ENCODE measurements at regions not wholly inside any gene's neighbourhood (a gene's known extent, or its start where the extent isn't known, plus 50 kb on each side); places are given as distances from the start of the nearest gene placed in this dataset.
"Not testable (repeated sequence)": the region's sequence is repeated elsewhere in the genome, so short reads cannot be mapped to it uniquely, and the experiment has no call there.

DNA sequence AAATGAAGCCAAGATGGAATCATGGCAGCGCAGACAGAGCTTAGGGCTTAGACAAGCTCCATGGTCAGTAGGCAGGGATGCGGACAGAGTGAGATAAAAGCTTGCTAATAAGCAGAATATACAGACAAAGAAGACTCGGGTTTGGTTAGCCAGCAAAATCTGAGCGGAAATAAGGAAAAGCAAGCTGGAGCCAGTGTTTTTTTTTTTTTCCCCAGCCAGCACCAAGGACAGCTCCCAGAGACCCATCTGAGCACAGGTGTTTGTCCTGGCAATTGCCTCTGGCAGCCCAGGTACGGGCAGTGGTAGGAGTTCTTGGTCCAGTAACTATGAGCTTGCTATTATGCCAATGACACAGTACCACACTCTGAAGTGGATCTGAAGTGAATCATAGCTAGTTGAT is 187.6 kb downstream of the ADCYAP1 start:
- H3K27me3 ChIP-seq, result no peaks in the 10 kb centered on the region
- no peak overlapping the region for H3K4me3 ChIP-seq (ENCODE audit: low read depth in 1 of 2, low read length in 1 of 2)
- H3K4me1 ChIP-seq (ENCODE audit: control insufficient read depth in 1 of 2, insufficient read depth in 1 of 2, low read depth in 1 of 2, low read length in 1 of 2), result no peaks in the 10 kb centered on the region
- H3K9me3 ChIP-seq, result no peaks in the 10 kb centered on the region
- H3K27ac ChIP-seq, result no peak overlapping the region
- H3K36me3 ChIP-seq, result no peaks in the 10 kb centered on the region
- TF ChIP-seq, protein P1, sequence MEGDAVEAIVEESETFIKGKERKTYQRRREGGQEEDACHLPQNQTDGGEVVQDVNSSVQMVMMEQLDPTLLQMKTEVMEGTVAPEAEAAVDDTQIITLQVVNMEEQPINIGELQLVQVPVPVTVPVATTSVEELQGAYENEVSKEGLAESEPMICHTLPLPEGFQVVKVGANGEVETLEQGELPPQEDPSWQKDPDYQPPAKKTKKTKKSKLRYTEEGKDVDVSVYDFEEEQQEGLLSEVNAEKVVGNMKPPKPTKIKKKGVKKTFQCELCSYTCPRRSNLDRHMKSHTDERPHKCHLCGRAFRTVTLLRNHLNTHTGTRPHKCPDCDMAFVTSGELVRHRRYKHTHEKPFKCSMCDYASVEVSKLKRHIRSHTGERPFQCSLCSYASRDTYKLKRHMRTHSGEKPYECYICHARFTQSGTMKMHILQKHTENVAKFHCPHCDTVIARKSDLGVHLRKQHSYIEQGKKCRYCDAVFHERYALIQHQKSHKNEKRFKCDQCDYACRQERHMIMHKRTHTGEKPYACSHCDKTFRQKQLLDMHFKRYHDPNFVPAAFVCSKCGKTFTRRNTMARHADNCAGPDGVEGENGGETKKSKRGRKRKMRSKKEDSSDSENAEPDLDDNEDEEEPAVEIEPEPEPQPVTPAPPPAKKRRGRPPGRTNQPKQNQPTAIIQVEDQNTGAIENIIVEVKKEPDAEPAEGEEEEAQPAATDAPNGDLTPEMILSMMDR (IDR thresholded peaks at IDR 0.05), result no peak

DNA sequence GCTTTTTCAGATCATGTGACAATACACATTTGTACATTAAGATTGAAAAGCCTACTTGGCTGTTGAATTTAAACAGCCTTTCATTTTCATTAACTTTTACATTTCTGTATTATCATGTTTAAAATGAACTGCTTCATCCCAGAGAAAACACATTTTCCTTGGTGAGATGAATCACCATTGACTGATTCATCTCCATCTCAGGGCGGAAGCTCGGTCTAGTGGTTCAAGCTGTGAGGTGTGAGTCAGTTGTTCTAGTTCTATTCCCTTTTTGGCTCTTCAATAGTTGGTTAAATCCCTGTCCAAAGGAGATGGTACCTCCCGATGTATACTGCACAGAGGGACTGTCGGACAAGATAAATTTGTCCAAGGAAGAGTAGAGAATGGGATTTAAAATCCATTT is 189.7 kb downstream of the ADCYAP1 start:
- TF ChIP-seq, protein P1 (IDR thresholded peaks at IDR 0.05), result no peak
- Histone ChIP-seq H3K9me3 (no peaks in the 10 kb centered on the region), H3K4me3 (ENCODE audit: low read depth in 1 of 2, low read length in 1 of 2) (no peak overlapping the region), H3K36me3 (no peaks in the 10 kb centered on the region), H3K27me3 (no peaks in the 10 kb centered on the region), H3K27ac (no peak overlapping the region), H3K4me1 (ENCODE audit: control insufficient read depth in 1 of 2, insufficient read depth in 1 of 2, low read depth in 1 of 2, low read length in 1 of 2) (no peaks in the 10 kb centered on the region)

DNA sequence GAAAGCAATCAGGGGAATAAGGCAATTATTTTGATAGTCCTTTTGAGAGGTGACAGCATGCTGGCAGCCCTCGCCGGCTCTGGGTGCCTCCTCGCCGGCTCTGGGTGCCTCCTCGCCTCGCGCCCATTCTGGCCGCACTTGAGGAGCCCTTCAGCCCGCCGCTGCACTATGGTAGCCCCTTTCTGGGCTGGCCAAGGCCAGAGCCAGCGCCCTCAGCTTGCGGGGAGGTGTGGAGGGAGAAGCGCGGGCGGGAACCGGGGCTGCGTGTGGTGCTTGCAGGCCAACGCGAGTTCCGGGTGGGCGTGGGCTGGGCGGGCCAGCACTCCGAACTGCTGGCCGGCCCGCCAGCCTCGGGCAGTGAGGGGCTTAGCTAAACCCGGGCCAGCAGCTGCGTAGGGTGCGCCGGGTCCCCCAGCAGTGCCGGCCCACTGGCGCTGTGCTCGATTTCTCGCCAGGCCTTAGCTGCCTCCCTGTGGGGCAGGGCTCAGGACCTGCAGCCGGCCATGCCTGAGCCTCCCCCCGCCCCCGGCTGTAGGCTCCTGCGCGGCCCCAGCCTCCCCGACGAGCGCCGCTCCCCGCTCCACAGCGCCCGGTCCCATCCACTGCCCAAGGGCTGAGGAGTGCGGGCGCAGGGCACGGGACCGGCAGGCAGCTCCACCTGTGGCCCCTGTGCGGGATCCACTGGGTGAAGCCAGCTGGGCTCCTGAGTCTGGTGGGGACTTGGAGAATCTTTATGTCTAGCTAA is 193.5 kb downstream of the ADCYAP1 start:
- not testable (repeated sequence) for H3K9me3 ChIP-seq; H3K36me3 ChIP-seq; H3K27ac ChIP-seq; H3K27me3 ChIP-seq; H3K4me3 ChIP-seq (ENCODE audit: low read depth in 1 of 2, low read length in 1 of 2); H3K4me1 ChIP-seq (ENCODE audit: control insufficient read depth in 1 of 2, insufficient read depth in 1 of 2, low read depth in 1 of 2, low read length in 1 of 2)

DNA sequence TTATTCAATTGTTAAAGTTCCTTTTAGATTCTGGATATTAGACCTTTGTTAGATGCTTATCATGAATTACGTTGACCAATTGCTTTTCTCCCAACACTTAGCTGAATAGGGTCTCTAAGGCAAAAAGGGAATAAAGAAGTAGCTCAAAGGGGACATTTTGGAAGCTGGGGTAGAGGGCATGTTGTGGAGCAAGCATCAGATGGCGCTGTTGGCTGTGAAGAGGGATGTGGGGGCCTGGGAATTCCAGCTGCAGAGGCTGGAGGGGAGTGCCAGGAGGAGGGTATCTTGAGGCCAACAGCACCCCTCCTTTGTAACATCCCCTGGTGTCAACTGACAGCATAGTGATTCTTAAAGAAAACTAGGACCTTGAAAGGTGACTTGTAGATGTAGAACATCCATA is 198.2 kb downstream of the ADCYAP1 start:
- no peaks in the 10 kb centered on the region for H3K36me3 ChIP-seq
- H3K27ac ChIP-seq, result no peak overlapping the region
- no peaks in the 10 kb centered on the region for H3K27me3 ChIP-seq
- H3K4me1 ChIP-seq (ENCODE audit: control insufficient read depth in 1 of 2, insufficient read depth in 1 of 2, low read depth in 1 of 2, low read length in 1 of 2), result no peaks in the 10 kb centered on the region
- no peak overlapping the region for H3K4me3 ChIP-seq (ENCODE audit: low read depth in 1 of 2, low read length in 1 of 2)
- no peaks in the 10 kb centered on the region for H3K9me3 ChIP-seq
- TF ChIP-seq, protein P1 (IDR thresholded peaks at IDR 0.05), result no peak

DNA sequence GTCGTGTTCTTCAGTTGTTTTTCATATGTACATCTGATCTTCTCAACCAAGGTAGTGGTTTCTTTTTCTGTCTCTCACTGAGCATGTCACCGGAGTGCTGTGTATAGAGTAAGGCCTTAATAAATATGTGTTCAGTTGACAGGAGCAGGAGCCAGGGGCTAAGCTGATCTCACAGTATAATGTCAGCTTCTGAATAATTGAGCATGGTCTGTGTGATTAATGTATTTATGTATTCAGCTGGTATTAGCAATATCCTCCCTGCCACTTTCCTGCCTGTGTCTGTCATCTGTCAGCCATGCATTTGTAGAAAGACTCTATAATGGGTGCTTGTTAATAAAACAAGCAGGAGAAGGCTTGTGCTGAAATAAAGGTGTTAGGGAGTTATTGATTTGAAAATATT is 198.9 kb downstream of the ADCYAP1 start:
- Histone ChIP-seq H3K36me3 (no peaks in the 10 kb centered on the region), H3K4me3 (ENCODE audit: low read depth in 1 of 2, low read length in 1 of 2) (no peak overlapping the region), H3K27ac (no peak overlapping the region), H3K4me1 (ENCODE audit: control insufficient read depth in 1 of 2, insufficient read depth in 1 of 2, low read depth in 1 of 2, low read length in 1 of 2) (no peaks in the 10 kb centered on the region), H3K27me3 (no peaks in the 10 kb centered on the region), H3K9me3 (no peaks in the 10 kb centered on the region)
- TF ChIP-seq, protein P1 (IDR thresholded peaks at IDR 0.05), result no peak

DNA sequence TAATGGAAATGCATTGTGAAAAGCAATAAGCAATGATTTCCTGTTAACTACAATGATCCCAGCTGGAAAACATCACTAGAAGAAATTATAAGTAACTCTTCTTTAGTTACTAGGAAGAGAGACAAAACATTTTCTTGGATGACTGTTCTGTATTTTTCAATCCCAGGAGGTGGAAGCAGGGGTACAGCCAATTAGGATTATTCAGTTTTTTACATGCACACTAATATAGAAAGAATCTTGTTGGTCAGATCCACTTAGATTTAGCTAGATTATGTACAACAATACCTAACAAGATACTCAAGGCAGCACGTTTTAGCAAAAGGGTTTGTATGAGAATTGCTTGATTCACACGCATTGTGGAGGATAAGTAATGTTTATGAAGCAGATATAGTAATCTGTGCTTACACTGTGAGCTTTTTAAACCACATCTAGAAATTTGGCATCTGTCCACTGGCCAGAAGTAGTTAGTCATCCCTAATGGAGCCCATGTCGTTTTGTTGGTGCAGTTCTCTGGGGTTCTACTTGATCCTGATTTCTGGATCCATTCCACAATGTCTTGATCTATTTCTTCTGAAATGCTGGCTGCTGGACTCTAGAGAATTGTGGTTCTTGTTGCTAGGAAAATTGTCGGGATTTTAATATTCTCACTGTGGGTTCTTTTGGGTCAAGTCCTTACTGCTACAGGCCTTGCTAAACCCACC is 199.7 kb downstream of the ADCYAP1 start:
- no peaks in the 10 kb centered on the region for H3K4me1 ChIP-seq (ENCODE audit: control insufficient read depth in 1 of 2, insufficient read depth in 1 of 2, low read depth in 1 of 2, low read length in 1 of 2)
- H3K9me3 ChIP-seq, result no peaks in the 10 kb centered on the region
- TF ChIP-seq, protein P1 (IDR thresholded peaks at IDR 0.05), result no peak
- no peaks in the 10 kb centered on the region for H3K36me3 ChIP-seq
- H3K27ac ChIP-seq, result no peak overlapping the region
- H3K4me3 ChIP-seq (ENCODE audit: low read depth in 1 of 2, low read length in 1 of 2), result no peak overlapping the region
- H3K27me3 ChIP-seq, result no peaks in the 10 kb centered on the region
